ENCODE measurements at regions not wholly inside any gene's neighbourhood (a gene's known extent, or its start where the extent isn't known, plus 50 kb on each side); places are given as distances from the start of the nearest gene placed in this dataset.

DNA sequence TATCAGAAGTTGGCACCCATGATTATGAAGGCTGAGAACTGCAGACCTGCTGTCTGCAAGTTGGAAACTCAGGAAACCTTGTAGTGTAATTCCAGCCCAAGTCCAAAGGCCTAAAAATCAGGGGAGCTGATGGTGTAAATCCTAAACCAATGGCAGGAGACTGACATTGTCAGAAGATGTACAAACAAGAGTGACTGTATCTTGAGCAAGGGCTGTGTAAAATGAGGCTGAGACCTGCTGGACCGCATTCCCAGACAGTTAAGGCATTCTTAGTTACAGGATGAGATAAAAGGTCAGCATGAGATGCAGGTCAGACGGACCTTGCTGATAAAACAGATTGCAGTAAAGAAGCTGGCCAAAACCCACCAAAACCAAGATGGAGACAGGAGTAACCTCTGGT is 147.7 kb downstream of the COG6 start:
- TF ChIP-seq, protein P1, sequence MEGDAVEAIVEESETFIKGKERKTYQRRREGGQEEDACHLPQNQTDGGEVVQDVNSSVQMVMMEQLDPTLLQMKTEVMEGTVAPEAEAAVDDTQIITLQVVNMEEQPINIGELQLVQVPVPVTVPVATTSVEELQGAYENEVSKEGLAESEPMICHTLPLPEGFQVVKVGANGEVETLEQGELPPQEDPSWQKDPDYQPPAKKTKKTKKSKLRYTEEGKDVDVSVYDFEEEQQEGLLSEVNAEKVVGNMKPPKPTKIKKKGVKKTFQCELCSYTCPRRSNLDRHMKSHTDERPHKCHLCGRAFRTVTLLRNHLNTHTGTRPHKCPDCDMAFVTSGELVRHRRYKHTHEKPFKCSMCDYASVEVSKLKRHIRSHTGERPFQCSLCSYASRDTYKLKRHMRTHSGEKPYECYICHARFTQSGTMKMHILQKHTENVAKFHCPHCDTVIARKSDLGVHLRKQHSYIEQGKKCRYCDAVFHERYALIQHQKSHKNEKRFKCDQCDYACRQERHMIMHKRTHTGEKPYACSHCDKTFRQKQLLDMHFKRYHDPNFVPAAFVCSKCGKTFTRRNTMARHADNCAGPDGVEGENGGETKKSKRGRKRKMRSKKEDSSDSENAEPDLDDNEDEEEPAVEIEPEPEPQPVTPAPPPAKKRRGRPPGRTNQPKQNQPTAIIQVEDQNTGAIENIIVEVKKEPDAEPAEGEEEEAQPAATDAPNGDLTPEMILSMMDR (IDR thresholded peaks at IDR 0.05), result no peak
- TF ChIP-seq POLR2AphosphoS5 (IDR thresholded peaks at IDR 0.05) (no peak), POLR2A (IDR thresholded peaks at IDR 0.05) (no peak)
